ENCODE measurements at regions not wholly inside any gene's neighbourhood (a gene's known extent, or its start where the extent isn't known, plus 50 kb on each side); places are given as distances from the start of the nearest gene placed in this dataset.

- H3K4me1 ChIP-seq = peaks cover 15% of the 10 kb centered on the region
- no peaks in the 10 kb centered on the region for H3K36me3 ChIP-seq (replicated peaks)
- no peaks in the 10 kb centered on the region; the same call in 1 of the 2 replicates for H3K27me3 ChIP-seq (ENCODE audit: low read depth)
- in situ Hi-C loops (cut with MboI; ENCODE audit: low sequenced_read_pairs) = no loop called here
- DNase-seq (ENCODE audit: low spot score in 2 of 2) = no peak
- no peak overlapping the region for H3K4me3 ChIP-seq
- no peaks in the 10 kb centered on the region for H3K9me3 ChIP-seq
Observed at GRCh38 chr7:25383402-25383801, 155.1 kb upstream of the NPVF start.

DNA sequence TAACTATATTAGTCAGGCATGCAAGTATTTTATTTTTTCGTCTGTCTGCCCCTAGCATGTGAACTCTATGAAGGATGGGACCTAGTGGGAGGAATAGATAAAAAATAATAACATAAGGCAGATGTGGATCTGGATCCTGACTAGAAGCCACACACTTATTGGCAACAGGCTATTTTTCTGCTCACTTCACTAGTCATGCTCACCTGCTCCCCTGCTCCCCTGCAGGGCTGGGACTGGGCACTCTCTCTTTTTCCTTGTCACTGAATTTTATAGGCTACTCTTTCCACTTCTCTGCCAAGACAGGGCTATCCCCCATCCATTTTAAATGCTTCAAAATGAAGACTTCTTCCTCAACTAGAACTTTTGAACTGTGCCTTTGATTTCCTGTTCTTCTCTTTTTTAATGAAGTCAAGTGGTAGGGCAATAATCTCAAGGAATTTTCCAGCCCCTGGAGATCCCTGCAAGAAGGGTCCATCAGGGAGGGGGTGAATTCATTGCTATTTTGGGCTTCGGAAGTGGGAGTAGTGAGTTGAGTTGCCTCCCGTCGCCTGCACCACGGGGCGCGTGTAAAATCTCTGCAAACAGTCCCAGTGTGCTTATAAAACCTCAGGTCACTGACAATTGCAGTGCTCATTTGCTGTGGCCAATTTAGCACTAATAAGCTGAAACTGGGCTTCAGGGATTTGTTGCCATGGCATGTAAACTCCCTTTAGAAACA, 156.7 kb upstream of the NPVF start:
- in situ Hi-C loops (cut with MboI; ENCODE audit: low sequenced_read_pairs) = loop anchor here (5.0 kb wide), 2 partner anchors 123 to 467 kb away; no protein-coding TSS in a partner anchor
- H3K4me1 ChIP-seq = peaks cover 14% of the 10 kb centered on the region
- H3K4me3 ChIP-seq = no peak overlapping the region
- H3K27me3 ChIP-seq (ENCODE audit: low read depth) = peaks cover 2% of the 10 kb centered on the region
- no peaks in the 10 kb centered on the region for H3K36me3 ChIP-seq (replicated peaks)
- H3K9me3 ChIP-seq = no peaks in the 10 kb centered on the region
- DNase-seq (ENCODE audit: low spot score in 2 of 2) = no peak

DNA sequence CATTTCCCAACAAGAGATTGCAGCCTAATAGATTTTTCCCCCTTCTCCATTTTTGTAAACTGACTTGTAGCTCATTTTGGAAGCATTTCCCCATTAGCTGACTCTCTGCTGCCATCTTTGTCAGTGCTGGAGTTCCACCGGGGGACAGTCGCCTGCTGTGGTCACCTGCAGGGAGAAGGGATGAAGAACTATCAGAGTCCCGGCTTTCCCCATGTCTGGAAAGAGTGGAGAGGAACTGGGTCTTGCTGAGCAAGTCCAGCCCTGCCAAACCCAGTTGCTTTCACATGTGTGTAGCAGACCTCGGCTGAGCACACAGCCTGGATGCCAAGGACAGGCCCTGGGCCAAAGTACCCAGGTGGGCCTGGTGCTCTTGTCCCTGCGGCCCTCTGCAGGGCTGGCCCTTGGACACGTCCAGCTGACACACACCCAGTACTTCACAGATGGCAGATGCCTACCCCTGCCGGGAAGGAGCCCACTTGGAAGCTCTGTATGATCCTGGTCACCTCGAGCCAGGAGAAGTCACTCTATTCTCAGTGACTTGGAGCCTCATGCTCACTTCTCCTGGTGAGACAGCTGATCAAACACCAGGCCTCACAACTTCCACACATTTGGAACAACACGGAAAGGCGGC, 157.3 kb upstream of the NPVF start:
- H3K9me3 ChIP-seq = no peaks in the 10 kb centered on the region
- in situ Hi-C loops (cut with MboI; ENCODE audit: low sequenced_read_pairs) = loop anchor here (5.0 kb wide), 2 partner anchors 123 to 467 kb away; no protein-coding TSS in a partner anchor
- peaks cover 4% of the 10 kb centered on the region for H3K27me3 ChIP-seq (ENCODE audit: low read depth)
- DNase-seq (ENCODE audit: low spot score in 2 of 2) = no peak
- no peaks in the 10 kb centered on the region for H3K36me3 ChIP-seq (replicated peaks)
- no peak overlapping the region for H3K4me3 ChIP-seq
- peaks cover 8% of the 10 kb centered on the region for H3K4me1 ChIP-seq

GRCh38 chr7:25386311-25386744, 158.0 kb upstream of the NPVF start:
- in situ Hi-C loops (cut with MboI; ENCODE audit: low sequenced_read_pairs) = loop anchor here (5.0 kb wide), 2 partner anchors 124 to 466 kb away; no protein-coding TSS in a partner anchor
- no peaks in the 10 kb centered on the region for H3K9me3 ChIP-seq
- no peak for DNase-seq (ENCODE audit: low spot score in 2 of 2)
- H3K4me1 ChIP-seq = peaks cover under 1% of the 10 kb centered on the region
- H3K36me3 ChIP-seq (replicated peaks) = no peaks in the 10 kb centered on the region
- H3K4me3 ChIP-seq = no peak overlapping the region
- peaks cover 4% of the 10 kb centered on the region for H3K27me3 ChIP-seq (ENCODE audit: low read depth)

DNA sequence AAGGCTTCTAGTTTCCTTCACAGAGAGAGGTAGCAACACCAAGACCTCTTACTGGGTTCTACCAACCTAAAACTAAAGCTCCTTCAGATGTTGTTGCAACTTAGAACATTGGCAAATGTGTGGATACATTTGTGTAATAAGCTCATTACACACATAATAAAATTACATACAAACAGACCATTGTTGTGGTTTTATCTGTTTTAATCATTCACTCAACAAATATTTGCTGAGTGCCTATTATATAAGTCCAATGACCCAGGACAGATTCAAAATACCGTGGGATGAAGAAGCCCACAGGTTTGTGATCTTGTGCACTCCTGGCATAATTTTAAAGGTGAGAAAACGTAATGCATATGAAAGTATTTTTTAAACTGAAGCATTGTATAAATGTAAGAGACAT, 160.4 kb upstream of the NPVF start:
- H3K36me3 ChIP-seq (replicated peaks) = no peaks in the 10 kb centered on the region
- DNase-seq (ENCODE audit: low spot score in 2 of 2) = no peak
- no peak overlapping the region for H3K4me3 ChIP-seq
- in situ Hi-C loops (cut with MboI; ENCODE audit: low sequenced_read_pairs) = loop anchor here (5.0 kb wide), 2 partner anchors 126 to 464 kb away; no protein-coding TSS in a partner anchor
- H3K9me3 ChIP-seq = no peaks in the 10 kb centered on the region
- no peaks in the 10 kb centered on the region for H3K4me1 ChIP-seq
- H3K27me3 ChIP-seq (ENCODE audit: low read depth) = peaks cover 4% of the 10 kb centered on the region

DNA sequence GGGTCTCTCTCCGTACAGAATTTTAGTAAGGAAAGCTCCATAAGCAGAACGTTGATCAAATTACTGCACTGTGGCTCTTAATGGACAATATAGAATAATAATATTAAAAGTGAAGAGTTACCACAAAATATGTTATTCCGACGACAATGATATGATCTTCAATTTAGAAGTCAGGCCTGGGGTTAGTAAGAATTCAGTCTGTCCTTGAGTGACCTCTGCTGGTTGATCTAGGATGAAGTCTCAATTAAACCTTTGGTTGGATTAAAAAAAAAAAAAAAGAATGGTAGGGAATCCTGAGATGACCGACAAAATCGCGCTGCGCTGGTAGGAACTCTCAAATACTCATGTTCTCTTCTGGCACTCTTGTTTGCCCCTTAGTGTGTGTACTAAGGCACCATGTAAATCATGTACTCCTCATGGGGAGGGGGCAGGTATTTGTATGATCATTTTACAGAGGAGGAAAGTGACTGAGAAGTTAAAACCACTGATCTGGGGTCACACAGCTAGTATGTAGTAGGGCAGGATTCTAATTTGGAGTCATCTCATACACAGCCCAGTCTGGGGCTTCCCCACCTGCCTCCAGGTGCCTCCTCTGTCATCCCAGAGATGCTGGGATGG, 161.3 kb upstream of the NPVF start:
- Histone ChIP-seq H3K9me3 (no peaks in the 10 kb centered on the region), H3K36me3 (replicated peaks) (no peaks in the 10 kb centered on the region), H3K4me3 (no peak overlapping the region), H3K27me3 (ENCODE audit: low read depth) (peaks cover 4% of the 10 kb centered on the region), H3K4me1 (no peaks in the 10 kb centered on the region)
- in situ Hi-C loops (cut with MboI; ENCODE audit: low sequenced_read_pairs) = loop anchor here (5.0 kb wide), 2 partner anchors 127 to 463 kb away; no protein-coding TSS in a partner anchor
- DNase-seq (ENCODE audit: low spot score in 2 of 2) = peak; percentile 37 to 50

GRCh38 chr7:25391295-25391861, 163.1 kb upstream of the NPVF start:
- H3K27me3 ChIP-seq (ENCODE audit: low read depth) = peaks cover 4% of the 10 kb centered on the region
- in situ Hi-C loops (cut with MboI; ENCODE audit: low sequenced_read_pairs) = no loop called here
- no peaks in the 10 kb centered on the region for H3K4me1 ChIP-seq
- no peak overlapping the region for H3K4me3 ChIP-seq
- no peaks in the 10 kb centered on the region for H3K36me3 ChIP-seq (replicated peaks)
- no peaks in the 10 kb centered on the region for H3K9me3 ChIP-seq
- DNase-seq (ENCODE audit: low spot score in 2 of 2) = peak in 1 of 2 experiments; percentile 59

DNA sequence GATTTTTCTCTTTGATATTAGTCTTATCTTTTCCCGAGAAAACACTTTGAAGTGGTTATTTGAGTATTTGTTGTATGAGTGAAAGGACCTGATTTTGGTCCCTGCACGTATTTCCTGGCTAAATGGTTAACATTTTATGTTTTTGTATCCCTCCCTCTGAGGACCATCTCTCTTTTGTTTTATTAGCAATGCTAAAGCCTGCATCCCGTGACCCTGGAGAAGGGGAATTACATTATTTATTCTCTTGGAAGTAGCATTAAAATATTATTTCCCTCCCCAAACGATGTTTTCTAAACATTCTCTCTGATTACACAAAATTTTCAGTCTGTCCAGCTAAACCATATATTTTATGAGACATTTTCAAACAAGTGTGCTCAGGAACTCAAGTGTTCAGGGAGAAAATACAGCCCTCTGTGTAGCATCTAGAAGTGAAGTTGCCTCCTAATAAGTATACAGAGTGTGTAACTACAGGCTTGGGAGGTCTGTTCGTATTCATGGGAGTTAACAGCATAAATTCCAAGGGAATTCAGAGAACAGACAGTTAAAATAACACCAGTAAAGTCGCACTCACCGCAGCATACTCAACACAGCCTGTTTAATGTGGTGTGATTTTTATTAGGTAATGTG, 163.8 kb upstream of the NPVF start:
- no peak for DNase-seq (ENCODE audit: low spot score in 2 of 2)
- Histone ChIP-seq H3K27me3 (ENCODE audit: low read depth) (peaks cover 4% of the 10 kb centered on the region), H3K36me3 (replicated peaks) (no peaks in the 10 kb centered on the region), H3K9me3 (no peaks in the 10 kb centered on the region), H3K4me3 (no peak overlapping the region), H3K4me1 (no peaks in the 10 kb centered on the region)
- in situ Hi-C loops (cut with MboI; ENCODE audit: low sequenced_read_pairs) = no loop called here

- H3K4me1 ChIP-seq = no peaks in the 10 kb centered on the region
- no peak for DNase-seq (ENCODE audit: low spot score in 2 of 2)
- no peaks in the 10 kb centered on the region for H3K36me3 ChIP-seq (replicated peaks)
- in situ Hi-C loops (cut with MboI; ENCODE audit: low sequenced_read_pairs) = no loop called here
- H3K27me3 ChIP-seq (ENCODE audit: low read depth) = peaks cover 4% of the 10 kb centered on the region
- no peak overlapping the region for H3K4me3 ChIP-seq
- H3K9me3 ChIP-seq = no peaks in the 10 kb centered on the region
Observed at GRCh38 chr7:25392588-25393338, 164.5 kb upstream of the NPVF start.

GRCh38 chr7:25395976-25396375, 167.7 kb upstream of the NPVF start:
- in situ Hi-C loops (cut with MboI; ENCODE audit: low sequenced_read_pairs) = no loop called here
- Histone ChIP-seq H3K36me3 (replicated peaks) (no peaks in the 10 kb centered on the region), H3K4me1 (no peaks in the 10 kb centered on the region), H3K27me3 (ENCODE audit: low read depth) (no peaks in the 10 kb centered on the region), H3K4me3 (no peak overlapping the region), H3K9me3 (no peaks in the 10 kb centered on the region)
- DNase-seq (ENCODE audit: low spot score in 2 of 2) = no peak

- in situ Hi-C loops (cut with MboI; ENCODE audit: low sequenced_read_pairs) = no loop called here
- peaks cover 3% of the 10 kb centered on the region for H3K27me3 ChIP-seq (ENCODE audit: low read depth)
- no peaks in the 10 kb centered on the region for H3K36me3 ChIP-seq (replicated peaks)
- no peaks in the 10 kb centered on the region for H3K4me1 ChIP-seq
- DNase-seq (ENCODE audit: low spot score in 2 of 2) = no peak
- H3K9me3 ChIP-seq = no peaks in the 10 kb centered on the region
- no peak overlapping the region for H3K4me3 ChIP-seq
Observed at GRCh38 chr7:25396668-25397067, 168.4 kb upstream of the NPVF start.

- in situ Hi-C loops (cut with MboI; ENCODE audit: low sequenced_read_pairs) = no loop called here
- H3K27me3 ChIP-seq (ENCODE audit: low read depth) = peaks cover 16% of the 10 kb centered on the region
- no peak overlapping the region for H3K4me3 ChIP-seq
Observed at GRCh38 chr7:25398418-25398817, 170.1 kb upstream of the NPVF start.

More at GRCh38 chr7:25398418-25398817, 170.1 kb upstream of the NPVF start:
- no peak for DNase-seq (ENCODE audit: low spot score in 2 of 2)
- no peaks in the 10 kb centered on the region for H3K36me3 ChIP-seq (replicated peaks)
- H3K4me1 ChIP-seq = no peaks in the 10 kb centered on the region
- H3K9me3 ChIP-seq = no peaks in the 10 kb centered on the region

Data from HAP-1 (cell line).